GM12878 (cell line): ENCODE measurements at regions not wholly inside any gene's neighbourhood (a gene's known extent, or its start where the extent isn't known, plus 50 kb on each side); places are given as distances from the start of the nearest gene placed in this dataset.

Experiments used
- ATAC-seq: fragments of 200-7000 bp; cut with Tn5 transposase; 3 replicates; pipeline ENCODE4 v1.9.1; 2020; ENCODE audit warnings: mild to moderate bottlenecking, moderate library complexity
- BruUV-seq: library from RNA; stranded (reverse); fragments of 400-500 nt; replicated peaks from 2 replicates; lab custom pipeline; 2021; lab: Mats Ljungman, UMichigan
- CTCF ChIA-PET: fragments of 300-600 bp; sonication (Branson Sonifier 250); formaldehyde crosslinking; extraction: SDS; loops from one replicate; lab custom pipeline; 2021; ENCODE audit warnings: inconsistent platforms; lab: Yijun Ruan, JAX
- POLR2A ChIA-PET: fragments of 350-600 bp; formaldehyde crosslinking; extraction: SDS; loops from one replicate; lab custom pipeline; 2021; ENCODE audit warnings: inconsistent platforms; lab: Charles Lee
- RAD21 ChIA-PET: fragments of 300-600 bp; sonication (Branson Sonifier 250); formaldehyde crosslinking; loops from one replicate; lab custom pipeline; 2023; ENCODE audit warnings: antibody characterized with exemption; ENCODE audit not compliant: unreplicated experiment; lab: Charles Lee
- SMC1A ChIA-PET: fragments of 300-600 bp; sonication (Branson Sonifier 250); formaldehyde crosslinking; loops from one replicate; lab custom pipeline; 2023; ENCODE audit not compliant: unreplicated experiment, uncharacterized antibody; lab: Charles Lee
- DNase-seq: peaks from one replicate; pipeline ENCODE4 v3.0.0-alpha.2; 2011; ENCODE audit warnings: low read depth, low spot score
- FAIRE-seq: peaks from 3 replicates; lab custom pipeline; 2011; peaks lifted over from hg19 to GRCh38; lab: Jason Lieb, UNC
- H2AFZ ChIP-seq: 2 replicates; pipeline ENCODE4 v1.6.0; 2011; ENCODE audit warnings: low read depth, low read length, control low read depth; ENCODE audit not compliant: control insufficient read depth
- H3K27ac ChIP-seq: 2 replicates; pipeline ENCODE4 v1.5.1; 2011; ENCODE audit warnings: control low read depth; ENCODE audit not compliant: control insufficient read depth, insufficient read depth
- H3K27me3 ChIP-seq, 2 experiments: replicated peaks in 1 of 2; 2 replicates each; pipeline versions ENCODE4 v1.6.0 to v1.6.1; 2011; ENCODE audit warnings: low read length in 1 of 2; ENCODE audit not compliant: control insufficient read depth in 2 of 2, insufficient read depth in 2 of 2
- H3K36me3 ChIP-seq, 2 experiments: 2 replicates each; pipeline ENCODE4 v1.5.1; 2011; ENCODE audit warnings: low read length in 1 of 2; ENCODE audit not compliant: control insufficient read depth in 2 of 2, insufficient read depth in 2 of 2
- H3K4me1 ChIP-seq: 2 replicates; pipeline ENCODE4 v1.6.1; 2011; ENCODE audit warnings: mild to moderate bottlenecking, low read length, moderate library complexity, mixed read lengths; ENCODE audit not compliant: control insufficient read depth, insufficient read depth
- H3K4me2 ChIP-seq: 2 replicates; pipeline ENCODE4 v1.6.0; 2011; ENCODE audit warnings: control low read depth; ENCODE audit not compliant: control insufficient read depth, insufficient read depth
- H3K4me3 ChIP-seq: fragments of 200-600 bp; sonication (generic); 2 replicates; pipeline ENCODE4 v1.5.1; 2016
- H3K79me2 ChIP-seq: 2 replicates; pipeline ENCODE4 v1.6.0; 2011; ENCODE audit warnings: low read length; ENCODE audit not compliant: control insufficient read depth, insufficient read depth
- H3K9ac ChIP-seq: 2 replicates; pipeline ENCODE4 v1.8.0; 2011; ENCODE audit warnings: low read length, control low read depth, mixed read lengths; ENCODE audit not compliant: control insufficient read depth, insufficient read depth
- H3K9me3 ChIP-seq: replicated peaks from 3 replicates; pipeline ENCODE4 v1.5.1; 2011; ENCODE audit warnings: mild to moderate bottlenecking, low read length; ENCODE audit not compliant: control insufficient read depth, insufficient read depth
- H4K20me1 ChIP-seq: 2 replicates; pipeline ENCODE4 v1.6.0; 2011; ENCODE audit not compliant: control insufficient read depth, insufficient read depth
- ATF2 ChIP-seq: IDR thresholded peaks from 2 replicates; pipeline ENCODE4 v1.6.1; 2012; ENCODE audit warnings: low read length, inconsistent platforms
- BHLHE40 ChIP-seq, 2 experiments: fragments of 450-650 bp in 1 of 2; IDR thresholded peaks; 2 replicates each; pipeline ENCODE4 v1.6.1; 2011 to 2017; ENCODE audit warnings: low read depth in 2 of 2, borderline replicate concordance in 1 of 2, improper control_type of control experiment in 1 of 2, low read length in 1 of 2, mild to moderate bottlenecking in 1 of 2
- EGR1 ChIP-seq, 2 experiments: IDR thresholded peaks; 1 replicate in 1 of 2; 2 replicates in 1 of 2; pipeline ENCODE4 v1.6.1; 2011 to 2012; ENCODE audit warnings: low read depth in 2 of 2, low read length in 2 of 2, borderline replicate concordance in 1 of 2, mild to moderate bottlenecking in 1 of 2, moderate library complexity in 1 of 2
- LARP7 ChIP-seq: fragments of 450-650 bp; IDR thresholded peaks from 2 replicates; pipeline ENCODE4 v1.6.1; 2017; ENCODE audit warnings: mild to moderate bottlenecking
- NFYB ChIP-seq: IDR thresholded peaks from 2 replicates; pipeline ENCODE4 v1.6.1; 2011; ENCODE audit warnings: low read depth, mild to moderate bottlenecking, low read length, improper control_type of control experiment, moderate library complexity; ENCODE audit not compliant: insufficient read depth
- NR2C2 ChIP-seq: IDR thresholded peaks from 2 replicates; pipeline ENCODE4 v1.6.1; 2011; ENCODE audit warnings: borderline replicate concordance, low read depth; ENCODE audit not compliant: control insufficient read depth, insufficient read length
- SKIL ChIP-seq: fragments of 450-650 bp; IDR thresholded peaks from 2 replicates; pipeline ENCODE4 v1.6.1; 2017; ENCODE audit warnings: mild to moderate bottlenecking, low read depth, inconsistent platforms; ENCODE audit not compliant: poor library complexity, severe bottlenecking
- TARDBP ChIP-seq: IDR thresholded peaks from 2 replicates; pipeline ENCODE4 v1.6.1; 2016; ENCODE audit warnings: borderline replicate concordance
- WRNIP1 ChIP-seq: IDR thresholded peaks from 2 replicates; pipeline ENCODE4 v1.6.1; 2011; ENCODE audit warnings: low read depth, low read length, improper control_type of control experiment, borderline replicate concordance
- ZNF207 ChIP-seq: fragments of 450-650 bp; IDR thresholded peaks from 2 replicates; pipeline ENCODE4 v1.6.1; 2014; ENCODE audit warnings: antibody characterized with exemption, mild to moderate bottlenecking, borderline replicate concordance
- ZZZ3 ChIP-seq: IDR thresholded peaks from 2 replicates; pipeline ENCODE4 v1.6.1; 2011; ENCODE audit warnings: low read depth; ENCODE audit not compliant: control insufficient read depth, insufficient read length
- WGBS: methylation state at CpG from one replicate; pipeline ENCODE4 v1.1.6; 2016; ENCODE audit warnings: low lambda C conversion rate; ENCODE audit not compliant: insufficient replicate concordance, insufficient coverage; ENCODE audit errors: missing lambda C conversion rate; 5-methylcytosine and 5-hydroxymethylcytosine counted together
- in situ Hi-C: fragments of 300-500 bp; cut with MboI; formaldehyde crosslinking; loops from 9 replicates; pipeline ENCODE4 v1.14.3; 2018; ENCODE audit warnings: mixed read lengths
- intact Hi-C: fragments of 100-400 bp; cut with micrococcal nuclease; formaldehyde crosslinking; loops from one replicate; pipeline ENCODE4 v1.14.2; 2022; ENCODE audit not compliant: unreplicated experiment

- ATAC-seq (no peak), FAIRE-seq (no peak), DNase-seq (no peak)
- Histone ChIP-seq H3K27ac (no peak overlapping the region), H3K9me3 (no peaks in the 10 kb centered on the region), H3K4me2 (no peak overlapping the region), H3K79me2 (no peaks in the 10 kb centered on the region), H3K9ac (no peak overlapping the region), H3K4me3 (no peak overlapping the region), H2AFZ (no peak overlapping the region), H3K27me3 (no peaks in the 10 kb centered on the region), H3K4me1 (no peaks in the 10 kb centered on the region), H4K20me1 (no peaks in the 10 kb centered on the region), H3K36me3 (no peaks in the 10 kb centered on the region)
- BruUV-seq: no TSS peak
- in situ Hi-C loops: no loop called here
- ChIA-PET POLR2A (interaction anchor here (0.6 kb wide), 1 partner anchor 1003 kb away, joined by 3 read pairs; no protein-coding TSS in a partner anchor), SMC1A (no interaction called here), CTCF (no interaction called here), RAD21 (no interaction called here)
- intact Hi-C loops: no loop called here
- 0% methylated on average over 2 of the region's 2 CpGs for WGBS
- no peak for TF ChIP-seq EGR1 (IDR thresholded peaks at IDR 0.05; ENCODE audit: borderline replicate concordance in 1 of 2, low read depth in 2 of 2, low read length in 2 of 2)
- TF ChIP-seq ZZZ3: no peak
- TF ChIP-seq NR2C2: no peak
- no peak for TF ChIP-seq ZNF207
- TF ChIP-seq WRNIP1: no peak
- no peak for TF ChIP-seq ATF2
- TF ChIP-seq LARP7: no peak
- TF ChIP-seq BHLHE40 (IDR thresholded peaks at IDR 0.05; ENCODE audit: borderline replicate concordance in 1 of 2, low read depth in 2 of 2, low read length in 1 of 2): no peak
- TF ChIP-seq NFYB: no peak
- TF ChIP-seq TARDBP: no peak
- TF ChIP-seq SKIL: no peak
Measured at GRCh38 chr4:30268370-30268769, 451.8 kb upstream of the PCDH7 start.
